GM21447 (cell line): ENCODE measurements at regions not wholly inside any gene's neighbourhood (a gene's known extent, or its start where the extent isn't known, plus 50 kb on each side); places are given as distances from the start of the nearest gene placed in this dataset.

Experiments
- ATAC-seq: cut with Tn5 transposase; IDR thresholded peaks from one replicate; pipeline ENCODE4 v1.9.1; 2021; ENCODE audit not compliant: unreplicated experiment

DNA sequence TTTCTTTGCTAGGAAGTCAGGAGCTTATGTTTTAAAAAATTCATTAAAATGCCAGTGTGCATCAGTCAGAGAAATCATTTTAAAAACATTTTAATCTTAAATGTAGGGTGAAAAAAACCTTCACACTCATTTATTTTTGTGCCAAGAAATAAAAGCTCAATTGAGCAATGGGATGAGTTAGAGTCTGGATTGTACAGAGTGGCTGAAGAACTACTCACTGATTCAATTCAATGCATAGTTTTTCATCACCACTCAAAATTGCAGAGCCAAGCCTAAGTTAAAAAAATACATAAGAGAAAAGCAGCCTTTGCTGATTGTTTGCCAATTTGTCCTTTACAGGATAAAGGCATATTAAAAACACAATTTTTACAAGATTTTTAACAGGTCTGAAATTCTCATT lies 168.2 kb upstream of the DMRTA1 start:
- no peak for ATAC-seq

DNA sequence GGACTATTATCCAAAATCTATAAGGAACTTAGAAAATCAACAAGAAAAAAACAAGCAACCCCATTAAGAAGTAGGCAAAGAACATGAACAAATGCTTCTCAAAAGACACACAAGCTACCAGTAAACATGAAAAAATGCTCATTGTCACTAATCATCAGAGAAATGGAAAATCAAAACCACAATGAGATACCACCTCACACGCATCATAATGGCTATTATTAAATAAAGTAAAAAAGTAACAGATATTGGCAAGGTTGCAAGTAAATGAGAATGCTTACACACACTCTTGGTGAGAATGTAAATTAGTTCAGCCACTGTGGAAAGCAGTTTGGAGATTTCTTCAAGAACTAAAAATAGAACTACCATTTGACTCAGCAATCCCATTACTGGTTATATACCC lies 167.0 kb upstream of the DMRTA1 start:
- no peak for ATAC-seq

DNA sequence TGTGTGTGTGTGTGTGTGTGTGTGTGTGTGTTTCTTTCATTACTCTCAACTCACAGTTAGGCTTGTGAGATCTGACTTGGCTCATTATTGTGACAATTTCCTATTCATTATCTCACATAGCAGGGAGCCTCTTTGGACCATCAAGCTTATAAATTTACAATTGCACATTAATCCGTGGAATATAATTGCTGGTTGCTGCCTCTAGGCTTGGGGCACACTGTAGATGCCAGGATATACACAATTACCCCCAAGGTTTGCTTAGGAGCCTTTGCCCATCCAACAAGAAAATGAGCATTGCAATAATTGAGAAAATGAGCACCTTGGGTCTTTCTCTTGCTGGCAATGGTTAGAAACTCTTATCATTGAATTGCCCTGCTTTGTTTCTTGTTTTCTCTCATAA lies 161.6 kb upstream of the DMRTA1 start:
- ATAC-seq: no peak

DNA sequence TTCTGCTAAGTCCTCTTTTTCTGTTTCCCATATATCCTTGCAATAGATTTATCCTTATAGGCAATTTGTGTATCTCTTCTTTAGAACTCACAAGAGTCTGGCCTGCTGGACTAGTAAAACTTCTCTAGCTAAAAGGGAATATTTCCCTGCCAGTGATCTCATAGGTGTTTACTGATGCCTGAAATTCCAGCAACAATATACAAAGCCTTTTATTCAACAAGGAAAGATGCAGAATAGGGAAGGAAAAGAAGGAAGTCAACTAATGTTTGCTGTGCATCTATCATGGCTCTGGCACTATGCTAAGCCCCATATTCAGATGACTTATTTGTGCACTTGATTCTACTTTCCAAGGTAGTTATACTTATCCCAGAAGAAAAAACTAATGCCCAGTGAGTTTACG lies 160.0 kb upstream of the DMRTA1 start:
- ATAC-seq: no peak

DNA sequence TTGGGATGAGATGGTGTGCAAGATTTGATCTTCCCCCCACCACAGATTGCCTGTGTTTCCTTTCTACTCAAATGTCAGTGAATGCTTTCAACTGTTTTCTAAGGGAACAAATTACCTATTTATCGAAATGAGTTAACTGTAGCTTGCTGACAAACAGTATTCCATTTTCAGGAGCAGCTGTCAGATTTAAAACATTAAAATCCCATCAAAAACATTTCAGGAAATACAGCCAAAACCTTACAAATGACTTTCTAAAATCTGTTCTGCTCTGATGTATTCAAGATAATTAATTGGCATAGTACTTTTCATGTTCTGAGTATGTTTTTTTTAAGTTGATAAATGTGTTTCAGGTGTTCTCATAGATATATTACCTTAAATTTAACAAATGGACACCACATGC lies 158.0 kb upstream of the DMRTA1 start:
- no peak for ATAC-seq

DNA sequence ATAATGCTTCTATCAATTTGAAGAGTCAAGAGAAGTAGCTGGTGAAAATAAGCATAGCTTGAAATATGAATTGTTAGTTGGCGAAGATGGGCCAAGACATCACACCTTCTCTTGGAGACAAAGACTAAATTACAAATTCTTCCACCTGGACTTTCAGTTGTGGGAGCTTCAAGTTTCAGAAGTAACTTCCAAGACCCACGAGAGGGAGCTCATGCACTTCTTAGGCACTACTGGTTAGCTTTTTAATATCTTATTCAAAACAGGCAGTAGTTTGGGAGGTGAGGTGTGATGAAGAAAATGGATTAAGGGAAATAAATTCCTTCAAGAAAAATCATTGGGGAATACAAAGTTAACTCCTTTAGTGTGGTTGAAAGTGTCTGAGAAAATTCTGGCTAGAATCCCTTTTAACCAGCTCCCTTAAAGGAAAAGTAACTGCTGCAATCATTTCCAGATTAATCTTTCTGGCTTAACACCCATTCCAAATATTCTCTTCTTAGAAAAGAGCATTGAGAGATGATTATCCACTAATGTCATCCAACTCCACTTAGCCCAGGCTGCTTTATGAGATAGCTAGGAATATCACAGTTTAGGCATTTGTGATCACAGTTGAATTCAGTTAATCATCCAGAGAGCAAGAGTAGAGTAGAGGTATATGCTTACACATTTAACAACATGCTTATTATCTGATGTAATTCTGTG lies 139.5 kb upstream of the DMRTA1 start:
- no peak for ATAC-seq

DNA sequence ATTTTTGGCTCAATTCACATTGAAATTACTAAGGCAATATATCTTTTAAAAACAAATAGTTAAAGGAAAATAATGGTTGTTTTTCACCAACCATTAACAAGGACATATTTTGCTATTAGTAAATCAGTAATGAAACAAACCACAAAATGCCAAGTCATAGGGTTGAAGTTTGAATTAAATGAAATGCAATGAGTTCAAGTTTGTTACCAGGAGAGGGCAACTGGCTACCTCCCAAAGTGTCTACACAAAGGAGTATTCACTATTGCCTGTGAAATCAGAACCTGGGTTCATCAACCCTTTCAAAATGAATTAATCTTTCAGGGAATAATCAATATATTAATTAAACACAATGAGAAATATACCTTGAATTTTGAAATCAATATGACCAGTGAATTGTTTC lies 138.4 kb upstream of the DMRTA1 start:
- ATAC-seq: no peak

DNA sequence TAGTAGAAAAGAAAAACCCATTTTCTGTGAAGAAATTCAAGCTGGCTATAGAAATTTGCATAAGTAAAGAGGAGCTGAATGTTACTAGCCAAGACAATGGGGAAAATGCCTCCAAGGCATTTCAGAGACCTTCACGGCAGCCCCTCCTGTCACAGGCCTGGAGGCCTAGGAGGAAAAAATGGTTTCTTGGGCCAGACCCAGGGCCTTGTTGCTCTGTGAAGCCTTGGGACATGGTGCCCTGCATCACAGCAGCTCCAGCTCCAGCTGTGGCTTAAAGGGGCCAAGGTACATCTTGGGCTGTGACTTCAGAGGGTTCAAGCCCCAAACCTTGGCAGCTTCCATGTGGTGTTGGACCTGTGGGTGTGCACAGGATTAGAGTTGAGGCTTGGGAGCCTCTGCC lies 130.0 kb upstream of the DMRTA1 start:
- ATAC-seq: no peak

DNA sequence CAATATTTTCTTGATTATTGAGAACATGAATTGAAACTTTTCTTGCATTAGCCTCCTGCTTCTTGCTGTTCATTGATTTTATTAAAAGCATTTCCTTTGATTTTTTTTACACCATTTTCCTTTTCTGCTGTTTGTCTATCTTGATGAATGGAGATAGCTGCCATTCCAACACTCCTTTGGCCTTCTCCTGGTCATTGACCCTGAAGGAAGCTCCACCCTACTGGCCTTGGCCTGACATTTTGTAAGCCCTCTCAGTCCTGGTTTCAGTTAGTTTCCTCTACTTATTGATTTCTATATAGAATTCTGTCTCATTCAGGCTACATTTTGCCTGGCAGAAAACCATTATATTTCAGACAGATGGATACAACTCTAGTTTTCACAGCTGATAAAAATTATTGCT lies 115.1 kb upstream of the DMRTA1 start:
- ATAC-seq: no peak

DNA sequence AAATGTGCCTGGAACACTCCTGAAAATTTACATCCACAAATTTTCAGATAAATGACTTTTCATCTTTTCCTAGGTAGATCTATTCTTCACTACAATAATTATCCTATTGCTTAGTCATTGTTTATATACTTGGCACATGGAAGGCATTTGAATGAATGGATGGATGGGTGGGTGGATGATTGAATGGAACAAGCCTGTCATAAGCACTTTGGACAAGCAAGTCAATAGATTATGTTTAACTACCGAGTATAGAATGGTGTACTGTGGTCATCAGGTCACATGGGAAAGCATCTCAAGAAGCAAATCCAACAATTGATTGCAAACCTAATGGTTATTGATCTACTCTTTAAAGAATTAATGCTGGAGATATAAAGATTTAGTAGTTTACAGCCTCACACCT lies 114.4 kb upstream of the DMRTA1 start:
- ATAC-seq: no peak

DNA sequence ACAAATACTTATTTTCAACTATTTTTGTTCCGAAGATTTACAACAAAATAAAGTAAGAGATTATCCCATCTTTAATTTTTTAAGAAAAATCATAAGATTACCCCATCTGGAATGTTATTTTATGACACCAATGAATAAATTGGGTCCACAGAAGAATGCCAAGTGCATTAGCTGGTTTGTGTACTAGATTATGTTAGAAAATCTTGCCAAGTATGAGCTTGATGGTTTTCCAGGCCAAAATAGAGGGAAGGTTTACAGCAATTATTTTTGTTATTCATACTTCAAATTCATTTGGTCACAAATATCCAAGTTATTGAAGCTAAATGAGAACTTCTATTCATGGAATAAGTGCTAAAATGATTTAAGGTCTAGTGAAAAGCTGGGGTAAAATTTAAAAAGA lies 109.4 kb upstream of the DMRTA1 start:
- no peak for ATAC-seq

DNA sequence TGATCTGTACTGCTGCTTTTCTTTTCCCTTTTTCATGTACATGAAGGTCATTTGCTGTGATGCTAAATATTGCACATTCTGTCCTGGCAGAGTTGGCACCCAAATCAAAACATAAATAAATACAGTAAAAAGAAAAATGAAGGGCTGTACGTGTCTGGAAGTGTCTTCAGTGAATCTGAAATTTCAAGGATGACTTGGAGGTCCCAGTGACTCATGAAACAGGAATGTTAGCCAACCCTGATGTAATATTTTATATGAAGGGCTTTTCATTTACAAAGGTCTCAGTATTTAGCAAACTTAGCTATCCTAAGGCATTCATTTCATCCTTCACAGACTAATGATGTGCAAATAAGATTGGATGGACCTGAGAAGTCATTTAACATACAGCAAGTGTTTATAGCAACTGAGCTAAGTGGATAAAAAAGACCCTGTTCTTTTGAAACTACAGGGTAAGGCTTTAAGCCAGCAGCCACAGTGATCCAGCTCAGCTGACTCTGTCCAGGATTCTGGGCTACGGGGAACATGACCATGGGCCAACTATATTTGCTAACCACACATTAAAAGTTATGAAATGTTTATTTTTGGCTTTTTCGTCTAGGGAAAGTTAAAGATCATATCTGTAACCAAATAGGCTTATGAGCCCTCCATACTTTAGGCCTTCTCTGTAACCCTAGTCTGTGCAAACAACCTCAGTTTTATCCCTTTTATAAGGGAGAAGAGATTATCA lies 104.0 kb upstream of the DMRTA1 start:
- ATAC-seq: no peak

DNA sequence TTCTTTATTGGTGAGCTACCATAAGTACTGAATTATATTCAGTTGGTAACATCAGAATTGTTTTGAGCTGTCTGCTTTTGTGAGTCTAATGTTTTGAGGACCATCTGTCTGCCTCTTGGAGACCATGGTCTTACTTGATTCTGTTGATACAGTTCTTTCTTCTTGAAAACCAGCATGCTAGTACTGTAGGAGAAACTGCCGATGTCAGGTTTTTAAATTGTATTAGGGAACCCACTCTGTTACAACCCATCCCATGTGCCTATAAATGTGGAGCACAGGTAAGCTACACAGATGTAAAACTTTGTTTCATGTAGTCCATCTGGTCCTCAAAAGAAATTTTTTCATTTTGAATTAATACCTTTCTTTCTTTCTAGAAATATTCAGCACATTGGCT lies 103.4 kb upstream of the DMRTA1 start:
- ATAC-seq: no peak

DNA sequence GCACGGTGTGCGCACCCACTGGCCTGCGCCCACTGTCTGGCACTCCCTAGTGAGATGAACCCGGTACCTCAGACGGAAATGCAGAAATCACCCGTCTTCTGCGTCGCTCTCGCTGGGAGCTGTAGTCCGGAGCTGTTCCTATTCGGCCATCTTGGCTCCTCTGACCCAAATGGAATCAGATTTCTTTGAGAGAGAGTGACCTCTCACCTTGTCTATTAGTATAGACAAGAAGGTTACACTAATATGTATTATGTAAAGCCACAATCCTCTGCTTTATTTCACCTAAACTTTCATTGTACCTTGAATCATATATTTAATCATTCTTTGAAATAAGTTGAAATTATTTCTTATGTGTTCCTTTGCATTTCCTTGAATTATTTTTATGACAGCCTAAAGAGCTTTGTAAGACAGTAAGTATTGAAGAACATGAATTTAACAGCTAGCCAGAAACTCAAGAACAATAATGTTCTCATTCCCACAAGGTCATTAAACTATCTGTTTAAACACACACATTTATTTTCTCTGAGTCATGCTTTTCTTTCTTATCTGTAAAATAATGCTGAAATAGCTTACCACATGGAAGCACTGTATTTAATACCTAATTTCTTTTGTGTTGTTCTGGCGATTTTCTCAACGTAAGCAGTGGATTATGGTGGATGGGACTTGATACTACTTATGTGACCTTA lies 91.8 kb upstream of the DMRTA1 start:
- ATAC-seq: no peak

DNA sequence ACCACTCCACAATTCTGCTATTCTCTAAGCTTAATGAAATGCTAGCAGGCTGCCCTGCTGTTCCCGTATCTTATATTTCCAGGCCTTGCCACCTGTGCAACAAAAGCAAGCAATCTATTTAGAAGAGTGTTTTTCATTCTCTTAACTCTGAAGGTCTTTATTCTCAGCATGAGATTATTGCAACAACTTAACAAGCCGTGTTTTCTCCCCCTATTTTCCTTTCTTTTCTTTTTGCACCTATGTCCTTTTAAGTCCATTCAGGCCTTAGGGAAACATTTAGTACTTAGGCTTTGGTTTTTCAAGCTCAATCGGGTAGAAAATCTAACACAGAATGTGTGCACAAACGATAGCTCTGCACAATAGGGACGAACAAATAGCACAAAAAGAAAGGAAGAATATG lies 89.6 kb upstream of the DMRTA1 start:
- no peak for ATAC-seq

DNA sequence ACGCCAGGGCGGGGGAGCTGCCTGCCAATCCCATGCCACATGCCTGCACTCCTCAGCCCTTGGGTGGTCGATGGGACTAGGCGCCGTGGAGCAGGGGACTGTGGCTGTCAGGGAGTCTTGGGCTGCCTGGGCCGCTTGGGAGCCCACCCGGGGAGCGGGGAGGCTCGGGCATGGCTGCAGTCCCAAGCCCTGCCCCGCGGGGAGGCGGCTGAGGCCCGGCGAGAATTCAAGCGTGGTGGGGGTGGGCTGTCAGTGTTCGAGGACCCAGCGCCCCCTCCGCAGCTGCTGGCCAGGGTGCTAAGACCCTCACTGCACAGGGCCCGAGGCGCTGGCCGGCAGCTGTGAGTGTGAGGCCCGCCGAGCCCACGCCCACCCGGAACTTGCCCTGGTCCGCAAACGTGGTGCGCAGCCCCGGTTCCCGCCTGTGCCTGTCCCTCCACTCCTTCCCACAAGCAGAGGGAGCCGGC lies 83.2 kb upstream of the DMRTA1 start:
- ATAC-seq: no peak

DNA sequence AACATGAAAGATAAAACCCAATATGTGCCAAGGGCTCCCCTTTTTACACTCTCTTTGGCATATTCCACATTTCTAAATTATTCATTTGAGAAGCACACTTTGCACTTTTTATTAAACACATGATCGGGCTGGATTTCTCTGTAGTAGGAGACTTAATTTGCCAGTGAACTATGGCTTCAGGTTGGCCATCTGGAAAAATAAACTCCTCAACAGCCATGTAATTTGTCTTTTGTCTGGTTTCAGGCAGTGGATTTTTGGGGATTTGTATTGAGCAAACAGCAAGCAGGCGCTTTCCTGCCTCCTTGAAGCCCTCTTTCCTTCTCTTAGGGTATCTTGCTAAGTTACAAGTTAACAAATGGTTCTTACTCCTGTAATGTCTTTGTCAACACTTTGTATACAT lies 73.0 kb upstream of the DMRTA1 start:
- ATAC-seq: no peak

DNA sequence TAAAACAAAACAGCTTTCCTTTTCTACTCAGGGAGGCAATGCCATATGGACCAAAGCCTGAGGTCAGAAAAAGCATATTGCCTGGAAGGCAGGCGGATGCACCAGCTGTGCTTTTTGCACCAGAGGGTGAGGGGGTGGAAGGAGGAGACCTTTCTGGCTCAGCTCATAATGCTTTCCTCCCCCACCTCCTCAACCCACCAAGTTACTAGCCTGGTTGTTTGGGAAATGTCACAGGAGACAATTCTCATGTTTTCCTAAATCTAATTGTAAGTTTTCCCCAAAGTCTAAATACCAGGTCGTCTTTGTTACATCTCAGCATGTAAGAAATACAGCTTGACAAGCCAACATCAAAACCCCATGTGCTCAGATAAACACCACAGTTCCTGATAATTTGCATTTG lies 72.6 kb upstream of the DMRTA1 start:
- ATAC-seq: no peak

DNA sequence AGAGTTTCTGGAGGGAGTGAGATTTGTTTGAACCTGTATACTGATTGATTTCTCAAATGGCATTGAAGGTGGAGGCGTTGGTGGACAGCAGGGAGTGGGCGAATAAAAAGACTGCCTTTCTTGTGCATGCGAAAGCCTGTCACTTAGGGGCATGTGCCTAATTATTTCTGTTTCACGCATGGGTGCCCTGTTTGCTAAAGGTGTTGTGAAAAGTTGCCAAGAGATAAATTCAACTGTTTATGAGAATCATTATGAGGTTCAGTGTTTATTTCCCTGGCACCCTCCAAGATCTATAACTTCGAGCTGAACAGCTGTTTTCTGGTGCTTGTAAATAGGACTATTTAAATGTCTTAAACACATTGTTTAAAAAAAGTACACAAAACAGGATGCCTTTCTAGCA lies 67.4 kb upstream of the DMRTA1 start:
- no peak for ATAC-seq

DNA sequence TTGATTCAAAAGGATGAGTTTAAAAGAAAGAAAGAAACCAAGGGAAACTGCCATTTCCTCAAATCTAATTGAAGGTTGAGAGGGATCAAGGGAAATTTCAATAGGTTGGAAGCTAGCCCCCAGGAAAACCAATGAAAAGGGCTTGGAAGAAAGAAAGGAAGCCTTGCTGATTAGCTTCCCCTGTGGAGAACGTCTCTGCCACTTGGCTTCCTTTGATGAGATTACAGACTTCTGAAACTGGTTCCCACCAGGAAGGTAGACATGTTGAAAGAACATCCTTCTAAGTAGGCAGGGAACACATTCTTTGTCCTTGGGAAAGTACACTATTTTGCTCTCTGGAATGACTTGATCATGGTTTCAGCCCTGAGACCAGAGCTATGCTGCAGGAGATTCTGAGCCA lies 65.5 kb upstream of the DMRTA1 start:
- ATAC-seq: no peak

DNA sequence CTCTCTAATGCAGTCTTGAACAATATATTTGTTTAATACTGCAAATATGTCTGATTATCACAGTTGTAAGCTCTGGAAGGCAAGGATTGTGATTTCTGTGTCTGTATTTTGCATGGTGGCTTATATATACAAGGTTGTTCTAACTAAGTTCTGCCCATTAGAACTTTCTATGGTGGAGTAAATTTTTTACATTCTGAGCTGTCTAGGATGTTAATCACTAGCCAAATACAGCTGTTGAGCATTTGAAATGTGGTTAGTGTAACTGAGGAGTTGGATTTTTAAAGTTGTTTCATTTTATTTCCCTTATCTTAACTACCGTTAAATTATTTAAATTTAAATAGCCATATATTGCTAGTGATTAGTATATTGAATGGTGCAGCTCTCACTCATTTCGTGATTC lies 64.3 kb upstream of the DMRTA1 start:
- no peak for ATAC-seq

DNA sequence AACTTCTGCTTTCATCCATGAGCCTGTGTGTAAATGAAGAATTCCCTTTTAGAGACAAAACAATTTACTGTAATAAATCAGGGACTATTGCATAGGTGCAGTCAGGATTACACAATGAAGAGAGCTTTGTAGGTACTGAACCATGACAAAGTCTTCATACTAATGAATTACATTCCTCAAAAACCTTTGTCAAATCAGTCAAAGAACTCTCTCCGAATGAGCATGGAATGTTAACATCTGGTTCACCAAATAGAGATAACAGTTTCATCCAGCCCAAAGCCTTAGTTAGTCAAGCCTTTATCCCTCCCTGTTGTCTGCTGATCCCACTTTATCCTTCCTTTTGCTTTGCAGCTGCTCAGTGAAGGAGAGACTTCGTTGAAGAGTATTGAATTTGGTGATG lies 62.9 kb upstream of the DMRTA1 start:
- no peak for ATAC-seq
